ENCODE measurements at regions not wholly inside any gene's neighbourhood (a gene's known extent, or its start where the extent isn't known, plus 50 kb on each side); places are given as distances from the start of the nearest gene placed in this dataset.

GRCh38 chr4:160709026-160709425, 1454.8 kb downstream of the FSTL5 start:
- POLR2A ChIA-PET, result no interaction called here
- no peaks in the 10 kb centered on the region for H3K36me3 ChIP-seq (replicated peaks in 1 of 2; ENCODE audit: control insufficient read depth in 1 of 2, insufficient read depth in 2 of 2, low read length in 2 of 2)
- in situ Hi-C loops (cut with HindIII; ENCODE audit: extremely low pct_ligation_motif_present, low pct_unique_long_range_greater_than_20kb) (no loop called here), intact Hi-C loops (cut with micrococcal nuclease; ENCODE audit: unreplicated experiment) (no loop called here)
- DNase-seq (ENCODE audit: low spot score), result no peak
- TF ChIP-seq, protein P1, sequence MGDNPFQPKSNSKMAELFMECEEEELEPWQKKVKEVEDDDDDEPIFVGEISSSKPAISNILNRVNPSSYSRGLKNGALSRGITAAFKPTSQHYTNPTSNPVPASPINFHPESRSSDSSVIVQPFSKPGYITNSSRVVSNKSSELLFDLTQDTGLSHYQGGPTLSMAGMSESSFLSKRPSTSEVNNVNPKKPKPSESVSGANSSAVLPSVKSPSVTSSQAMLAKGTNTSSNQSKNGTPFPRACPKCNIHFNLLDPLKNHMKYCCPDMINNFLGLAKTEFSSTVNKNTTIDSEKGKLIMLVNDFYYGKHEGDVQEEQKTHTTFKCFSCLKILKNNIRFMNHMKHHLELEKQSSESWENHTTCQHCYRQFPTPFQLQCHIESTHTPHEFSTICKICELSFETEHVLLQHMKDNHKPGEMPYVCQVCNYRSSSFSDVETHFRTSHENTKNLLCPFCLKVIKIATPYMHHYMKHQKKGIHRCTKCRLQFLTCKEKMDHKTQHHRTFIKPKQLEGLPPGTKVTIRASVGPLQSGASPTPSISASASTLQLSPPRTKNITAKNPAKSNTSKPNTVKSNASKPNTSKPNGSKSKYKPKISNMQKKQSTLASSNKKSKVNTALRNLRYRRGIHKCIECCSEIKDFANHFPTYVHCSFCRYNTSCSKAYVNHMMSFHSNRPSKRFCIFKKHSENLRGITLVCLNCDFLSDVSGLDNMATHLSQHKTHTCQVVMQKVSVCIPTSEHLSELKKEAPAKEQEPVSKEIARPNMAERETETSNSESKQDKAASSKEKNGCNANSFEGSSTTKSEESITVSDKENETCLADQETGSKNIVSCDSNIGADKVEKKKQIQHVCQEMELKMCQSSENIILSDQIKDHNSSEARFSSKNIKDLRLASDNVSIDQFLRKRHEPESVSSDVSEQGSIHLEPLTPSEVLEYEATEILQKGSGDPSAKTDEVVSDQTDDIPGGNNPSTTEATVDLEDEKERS (CRISPR knock-in tag; IDR thresholded peaks at IDR 0.05), result no peak
- TF ChIP-seq ZBTB1 (CRISPR knock-in tag; IDR thresholded peaks at IDR 0.05; ENCODE audit: borderline replicate concordance), result no peak
- no peaks in the 10 kb centered on the region for H3K4me1 ChIP-seq (ENCODE audit: insufficient read depth, low read length)
- no peak overlapping the region for H3K9ac ChIP-seq (ENCODE audit: insufficient read depth, low read depth, low read length)
- H4K20me1 ChIP-seq (ENCODE audit: insufficient read depth, low read length), result no peaks in the 10 kb centered on the region
- BruUV-seq (replicated peaks), result no TSS peak
- no peaks in the 10 kb centered on the region for H3K9me3 ChIP-seq (ENCODE audit: low read length)
- ATAC-seq, result no peak
- H3K4me3 ChIP-seq (replicated peaks in 1 of 3; ENCODE audit: insufficient read depth in 1 of 3, low read depth in 2 of 3, low read length in 3 of 3), result no peak overlapping the region
- FAIRE-seq, result no peak
- no peak overlapping the region for H3K27ac ChIP-seq (ENCODE audit: extremely low read length, insufficient read depth, low read length)
- WGBS (ENCODE audit: low lambda C conversion rate), result 0% methylated on average over 2 of the region's 2 CpGs
- H3K27me3 ChIP-seq (ENCODE audit: control insufficient read depth in 1 of 2, insufficient read depth in 2 of 2, low read length in 2 of 2), result no peaks in the 10 kb centered on the region
- H2AFZ ChIP-seq (ENCODE audit: low read length), result no peak overlapping the region
- CTCF ChIA-PET (ENCODE audit: low intra/inter-chr PET ratio, low total read pairs), result no interaction called here
- H3K79me2 ChIP-seq (ENCODE audit: insufficient read depth, low read length), result no peaks in the 10 kb centered on the region
- no peak overlapping the region for H3K4me2 ChIP-seq (ENCODE audit: low read depth, low read length)

DNA sequence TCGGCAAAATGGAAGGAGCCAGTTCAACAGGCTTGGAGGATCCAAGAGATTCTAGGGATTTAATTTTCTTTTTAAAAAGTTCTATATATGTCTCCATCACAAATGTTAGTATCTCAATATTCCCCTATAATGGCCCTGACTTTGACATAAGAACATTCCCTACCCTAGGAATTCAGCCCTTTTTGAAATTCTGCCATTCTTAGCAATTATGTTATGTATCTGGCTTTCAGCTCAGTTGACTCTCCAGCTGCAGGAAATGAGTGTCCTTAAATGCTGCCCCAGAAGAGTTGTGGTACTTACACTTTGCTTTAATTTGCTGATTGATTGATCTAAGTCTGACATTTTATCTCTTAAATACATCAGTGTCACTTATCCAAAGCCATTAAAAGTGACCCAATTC, 1454.3 kb downstream of the FSTL5 start:
- Histone ChIP-seq H3K4me3 (replicated peaks in 1 of 3; ENCODE audit: insufficient read depth in 1 of 3, low read depth in 2 of 3, low read length in 3 of 3) (no peak overlapping the region), H3K36me3 (replicated peaks in 1 of 2; ENCODE audit: control insufficient read depth in 1 of 2, insufficient read depth in 2 of 2, low read length in 2 of 2) (no peaks in the 10 kb centered on the region), H3K79me2 (ENCODE audit: insufficient read depth, low read length) (no peaks in the 10 kb centered on the region), H4K20me1 (ENCODE audit: insufficient read depth, low read length) (no peaks in the 10 kb centered on the region), H3K27ac (ENCODE audit: extremely low read length, insufficient read depth, low read length) (no peak overlapping the region), H3K4me1 (ENCODE audit: insufficient read depth, low read length) (no peaks in the 10 kb centered on the region), H3K4me2 (ENCODE audit: low read depth, low read length) (no peak overlapping the region), H3K27me3 (ENCODE audit: control insufficient read depth in 1 of 2, insufficient read depth in 2 of 2, low read length in 2 of 2) (no peaks in the 10 kb centered on the region), H2AFZ (ENCODE audit: low read length) (no peak overlapping the region), H3K9ac (ENCODE audit: insufficient read depth, low read depth, low read length) (no peak overlapping the region), H3K9me3 (ENCODE audit: low read length) (no peaks in the 10 kb centered on the region)
- FAIRE-seq, result no peak
- intact Hi-C loops (cut with micrococcal nuclease; ENCODE audit: unreplicated experiment) (no loop called here), in situ Hi-C loops (cut with HindIII; ENCODE audit: extremely low pct_ligation_motif_present, low pct_unique_long_range_greater_than_20kb) (no loop called here)
- ChIA-PET POLR2A (no interaction called here), CTCF (ENCODE audit: low intra/inter-chr PET ratio, low total read pairs) (no interaction called here)
- no peak for ATAC-seq
- no TSS peak for BruUV-seq (replicated peaks)
- WGBS (ENCODE audit: low lambda C conversion rate), result 24% methylated on average over 1 of the region's 1 CpG
- DNase-seq (ENCODE audit: low spot score), result no peak
- TF ChIP-seq SMARCC2 (IDR thresholded peaks at IDR 0.05) (no peak), MAFG (CRISPR knock-in tag; IDR thresholded peaks at IDR 0.05) (no peak), ZMAT5 (CRISPR knock-in tag; IDR thresholded peaks at IDR 0.05; ENCODE audit: borderline replicate concordance, low read depth) (no peak), SPEN (CRISPR knock-in tag; IDR thresholded peaks at IDR 0.05; ENCODE audit: low read depth) (no peak), MTA1 (CRISPR knock-in tag; IDR thresholded peaks at IDR 0.05; ENCODE audit: borderline replicate concordance) (no peak), SATB2 (CRISPR knock-in tag; IDR thresholded peaks at IDR 0.05) (no peak), ZKSCAN5 (CRISPR knock-in tag; IDR thresholded peaks at IDR 0.05) (no peak), DR1 (CRISPR knock-in tag; IDR thresholded peaks at IDR 0.05) (no peak)
- TF ChIP-seq, protein P2, sequence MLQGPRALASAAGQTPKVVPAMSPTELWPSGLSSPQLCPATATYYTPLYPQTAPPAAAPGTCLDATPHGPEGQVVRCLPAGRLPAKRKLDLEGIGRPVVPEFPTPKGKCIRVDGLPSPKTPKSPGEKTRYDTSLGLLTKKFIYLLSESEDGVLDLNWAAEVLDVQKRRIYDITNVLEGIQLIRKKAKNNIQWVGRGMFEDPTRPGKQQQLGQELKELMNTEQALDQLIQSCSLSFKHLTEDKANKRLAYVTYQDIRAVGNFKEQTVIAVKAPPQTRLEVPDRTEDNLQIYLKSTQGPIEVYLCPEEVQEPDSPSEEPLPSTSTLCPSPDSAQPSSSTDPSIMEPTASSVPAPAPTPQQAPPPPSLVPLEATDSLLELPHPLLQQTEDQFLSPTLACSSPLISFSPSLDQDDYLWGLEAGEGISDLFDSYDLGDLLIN (CRISPR knock-in tag; IDR thresholded peaks at IDR 0.05; ENCODE audit: borderline replicate concordance), result no peak
- TF ChIP-seq, protein P3, sequence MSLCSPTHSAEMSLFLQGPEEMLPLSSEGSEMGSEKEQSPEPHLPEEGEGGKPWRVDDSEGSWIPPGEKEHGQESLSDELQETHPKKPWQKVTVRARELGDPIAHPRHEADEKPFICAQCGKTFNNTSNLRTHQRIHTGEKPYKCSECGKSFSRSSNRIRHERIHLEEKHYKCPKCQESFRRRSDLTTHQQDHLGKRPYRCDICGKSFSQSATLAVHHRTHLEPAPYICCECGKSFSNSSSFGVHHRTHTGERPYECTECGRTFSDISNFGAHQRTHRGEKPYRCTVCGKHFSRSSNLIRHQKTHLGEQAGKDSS (CRISPR knock-in tag; IDR thresholded peaks at IDR 0.05; ENCODE audit: borderline replicate concordance, low read depth), result no peak
